WI38 (cell line): ENCODE measurements at regions not wholly inside any gene's neighbourhood (a gene's known extent, or its start where the extent isn't known, plus 50 kb on each side); places are given as distances from the start of the nearest gene placed in this dataset.
"Not testable (repeated sequence)": the region's sequence is repeated elsewhere in the genome, so short reads cannot be mapped to it uniquely, and the experiment has no call there.

Experiments used
- H3K4me3 ChIP-seq: 2 replicates; pipeline ENCODE4 v1.5.1; 2011; ENCODE audit warnings: low read depth, mild to moderate bottlenecking, control low read depth, low read length
- TF ChIP-seq, protein P1 (sequence below): IDR thresholded peaks from 2 replicates; pipeline ENCODE4 v1.5.1; 2012; ENCODE audit warnings: low read depth, mild to moderate bottlenecking, control low read depth, low read length

DNA sequence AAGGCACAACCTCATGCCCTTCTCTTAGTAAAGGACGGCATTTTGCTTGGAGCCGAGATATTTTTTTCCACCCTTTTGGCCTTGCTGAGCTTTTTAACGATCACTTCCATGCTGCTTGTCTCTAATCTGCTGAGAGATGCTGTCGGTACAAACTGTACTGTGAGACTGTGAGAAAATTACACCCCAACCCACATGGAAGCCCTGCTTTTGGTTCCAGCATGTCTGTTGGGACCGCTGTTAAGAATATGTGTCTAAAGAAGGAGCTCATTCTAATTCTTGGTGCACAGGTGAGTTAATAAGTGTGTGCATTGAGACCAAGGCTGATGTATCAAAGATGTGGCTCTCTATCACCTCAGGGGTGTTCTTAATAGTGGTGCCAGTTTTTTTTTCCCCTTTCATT, 304.5 kb upstream of the MAP3K7 start:
- TF ChIP-seq, protein P1, sequence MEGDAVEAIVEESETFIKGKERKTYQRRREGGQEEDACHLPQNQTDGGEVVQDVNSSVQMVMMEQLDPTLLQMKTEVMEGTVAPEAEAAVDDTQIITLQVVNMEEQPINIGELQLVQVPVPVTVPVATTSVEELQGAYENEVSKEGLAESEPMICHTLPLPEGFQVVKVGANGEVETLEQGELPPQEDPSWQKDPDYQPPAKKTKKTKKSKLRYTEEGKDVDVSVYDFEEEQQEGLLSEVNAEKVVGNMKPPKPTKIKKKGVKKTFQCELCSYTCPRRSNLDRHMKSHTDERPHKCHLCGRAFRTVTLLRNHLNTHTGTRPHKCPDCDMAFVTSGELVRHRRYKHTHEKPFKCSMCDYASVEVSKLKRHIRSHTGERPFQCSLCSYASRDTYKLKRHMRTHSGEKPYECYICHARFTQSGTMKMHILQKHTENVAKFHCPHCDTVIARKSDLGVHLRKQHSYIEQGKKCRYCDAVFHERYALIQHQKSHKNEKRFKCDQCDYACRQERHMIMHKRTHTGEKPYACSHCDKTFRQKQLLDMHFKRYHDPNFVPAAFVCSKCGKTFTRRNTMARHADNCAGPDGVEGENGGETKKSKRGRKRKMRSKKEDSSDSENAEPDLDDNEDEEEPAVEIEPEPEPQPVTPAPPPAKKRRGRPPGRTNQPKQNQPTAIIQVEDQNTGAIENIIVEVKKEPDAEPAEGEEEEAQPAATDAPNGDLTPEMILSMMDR, result no peak
- no peak overlapping the region for H3K4me3 ChIP-seq

DNA sequence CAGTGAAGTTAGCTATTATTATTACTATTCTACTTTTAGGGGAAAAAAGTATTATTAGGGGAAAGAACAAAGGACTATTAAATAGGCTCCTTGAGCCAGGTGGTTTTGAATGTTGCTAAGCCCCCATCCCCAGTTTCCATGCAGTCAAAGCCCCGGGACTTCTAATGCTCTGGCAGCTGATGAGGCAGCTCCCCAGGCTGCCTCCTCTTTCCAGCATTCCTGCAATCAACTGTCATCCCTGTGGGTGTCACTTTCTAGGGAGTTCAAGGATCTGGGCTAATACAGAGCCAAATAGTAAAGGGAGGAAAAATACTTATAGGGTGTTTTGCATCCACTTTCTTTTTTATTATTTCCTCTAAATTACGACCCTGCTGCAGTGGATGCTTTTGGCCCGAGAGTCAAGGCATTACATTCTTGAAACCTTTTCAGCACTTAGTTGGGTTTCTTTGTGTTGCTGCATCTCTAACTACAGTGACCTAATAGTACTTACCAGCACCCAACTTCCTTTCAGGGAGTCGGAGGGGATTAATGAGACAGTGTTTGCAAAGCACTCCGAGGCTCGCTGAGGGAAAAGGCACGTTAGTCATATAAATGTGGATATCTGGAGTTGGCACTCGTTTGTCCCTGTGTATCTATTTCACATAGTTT, 303.9 kb upstream of the MAP3K7 start:
- TF ChIP-seq, protein P1, result no peak

DNA sequence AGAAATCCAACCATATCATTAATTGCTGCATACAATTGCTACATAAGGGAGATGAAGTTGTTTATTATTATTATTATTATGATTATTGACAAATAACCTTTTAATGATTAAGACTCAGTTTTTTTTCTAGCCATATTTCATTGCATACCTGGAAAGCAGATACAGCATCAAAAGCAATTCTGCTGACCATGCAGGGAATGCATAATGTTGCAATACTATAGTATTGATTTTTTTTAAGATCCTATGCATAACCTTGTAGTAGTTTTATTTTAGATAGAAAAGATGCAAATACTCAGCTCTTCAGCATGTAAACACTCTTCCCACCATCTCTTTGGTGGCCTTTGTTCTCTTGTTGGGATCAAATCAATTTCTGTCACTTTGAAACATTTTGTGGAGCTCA, 300.9 kb upstream of the MAP3K7 start:
- TF ChIP-seq, protein P1, result no peak
- no peak overlapping the region for H3K4me3 ChIP-seq

More for the DNA sequence above, 303.9 kb upstream of the MAP3K7 start:
- no peak overlapping the region for H3K4me3 ChIP-seq

DNA sequence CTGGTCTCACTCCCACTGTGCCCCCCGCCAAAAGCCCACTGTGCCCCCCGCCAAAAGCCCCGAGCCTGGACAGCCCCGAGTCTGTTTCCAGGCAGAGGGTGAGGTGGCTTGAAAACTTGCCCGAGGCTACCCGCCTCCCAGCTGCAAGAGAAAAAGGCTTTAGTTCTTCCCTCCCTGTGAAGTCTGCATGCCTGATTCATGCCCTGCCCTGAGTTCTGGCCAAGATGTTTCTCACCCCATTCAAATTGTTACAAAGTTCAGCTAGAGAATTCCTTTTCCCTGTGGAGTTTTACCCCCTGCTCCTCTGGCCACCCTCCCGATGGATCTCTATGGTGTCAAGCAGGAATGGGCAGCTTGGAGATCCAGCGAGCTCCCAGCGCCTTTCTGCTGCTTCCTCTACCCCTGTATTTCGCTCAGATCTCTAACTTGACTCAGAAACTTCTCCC, 298.8 kb upstream of the MAP3K7 start:
- TF ChIP-seq, protein P1, result no peak
- H3K4me3 ChIP-seq, result no peak overlapping the region

DNA sequence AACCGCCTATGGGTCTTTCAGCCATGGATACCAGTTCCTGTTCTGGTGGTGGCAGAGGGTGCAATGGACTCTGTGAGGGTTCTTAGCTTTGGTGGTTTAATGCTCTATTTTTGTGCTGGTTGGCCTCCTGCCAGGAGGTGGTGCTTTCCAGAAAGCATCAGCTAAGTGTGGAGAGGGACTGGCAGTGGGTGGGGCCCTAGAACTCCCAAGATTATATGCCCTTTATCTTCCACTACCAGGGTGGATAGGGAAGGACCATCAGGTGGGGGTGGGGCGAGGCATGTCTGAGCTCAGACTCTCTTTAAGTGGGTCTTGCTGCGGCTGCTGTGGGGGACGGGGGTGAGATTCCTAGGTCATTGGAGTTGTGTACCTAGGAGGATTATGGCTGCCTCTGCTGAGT, 298.3 kb upstream of the MAP3K7 start:
- not testable (repeated sequence) for H3K4me3 ChIP-seq

DNA sequence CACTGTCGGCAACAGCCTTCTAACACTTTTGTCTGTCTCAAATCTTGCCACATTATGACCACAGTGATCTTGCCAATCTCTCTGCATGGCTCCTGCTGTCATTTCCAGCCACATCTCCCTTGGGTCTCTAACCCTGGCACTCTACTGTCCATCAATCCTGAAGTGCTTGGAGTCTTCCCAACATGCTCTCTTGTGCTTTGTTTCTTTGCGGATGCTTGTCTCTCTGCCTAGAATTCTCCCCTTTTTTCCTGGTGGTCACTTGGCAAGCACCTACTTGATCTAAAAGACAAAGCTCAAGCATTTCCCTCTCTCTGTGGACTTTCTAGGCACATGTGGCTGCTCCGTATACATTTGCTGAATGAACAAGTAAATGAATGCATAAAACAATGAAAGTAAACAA, 290.7 kb upstream of the MAP3K7 start:
- TF ChIP-seq, protein P1, result no peak
- H3K4me3 ChIP-seq, result no peak overlapping the region

DNA sequence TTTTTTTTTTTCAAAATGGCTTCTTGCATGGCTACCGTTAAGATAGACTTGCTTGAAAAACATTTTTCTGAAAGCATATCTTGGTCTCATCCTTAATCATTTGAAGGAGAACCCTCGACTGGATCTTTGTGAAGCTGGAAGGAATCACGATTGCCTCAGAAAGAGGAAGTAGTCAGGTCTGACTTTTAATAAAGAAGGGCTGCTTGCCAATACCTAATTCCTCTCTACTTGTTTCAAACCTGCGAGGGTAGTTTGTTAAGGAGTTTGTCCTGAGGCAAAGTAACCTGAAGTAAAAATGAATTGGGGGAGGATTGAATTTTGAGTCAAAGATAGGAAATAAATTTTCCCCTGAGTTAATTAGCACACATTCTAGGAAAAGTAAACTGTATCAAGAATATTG, 288.1 kb upstream of the MAP3K7 start:
- no peak overlapping the region for H3K4me3 ChIP-seq
- TF ChIP-seq, protein P1, result no peak

DNA sequence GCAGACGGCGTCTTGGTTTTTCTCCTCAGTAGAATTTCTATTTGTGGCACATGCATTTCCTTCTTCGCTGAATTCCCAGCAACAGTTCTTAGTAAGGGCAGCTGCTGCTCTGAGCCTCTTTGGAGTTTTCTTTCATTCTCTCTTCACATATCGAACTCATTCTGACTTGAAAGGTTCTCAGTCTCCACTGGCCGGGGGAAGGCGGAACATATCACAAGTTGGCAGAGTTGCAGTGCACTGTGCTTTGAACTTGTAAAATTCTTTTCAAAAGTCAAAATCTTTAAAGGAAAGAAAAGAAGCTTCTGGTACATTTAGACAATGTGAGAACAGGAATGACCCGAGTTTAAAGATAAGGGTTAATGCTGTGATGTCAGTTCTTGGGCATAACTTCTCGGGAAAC, 286.1 kb upstream of the MAP3K7 start:
- H3K4me3 ChIP-seq, result no peak overlapping the region
- TF ChIP-seq, protein P1, result no peak
